CD4-positive, alpha-beta T cell (primary cell): ENCODE measurements at regions not wholly inside any gene's neighbourhood (a gene's known extent, or its start where the extent isn't known, plus 50 kb on each side); places are given as distances from the start of the nearest gene placed in this dataset.

Source experiments
- ATAC-seq: fragments of 200-7000 bp; cut with Tn5 transposase; one replicate; pipeline ENCODE4 v1.10.0; 2022; ENCODE audit warnings: mild to moderate bottlenecking; ENCODE audit not compliant: poor library complexity
- CTCF ChIA-PET: fragments of 350-600 bp; sonication (Branson Sonifier 250); formaldehyde crosslinking; loops from one replicate; lab custom pipeline; 2021; ENCODE audit warnings: antibody characterized with exemption, inconsistent platforms; lab: Charles Lee
- POLR2A ChIA-PET: fragments of 350-600 bp; sonication (Branson Sonifier 250); formaldehyde crosslinking; loops from one replicate; lab custom pipeline; 2021; ENCODE audit warnings: antibody characterized with exemption, inconsistent platforms; lab: Charles Lee
- DNase-seq, 14 experiments: peaks; one replicate each; pipeline ENCODE4 v3.0.0-alpha.2; 2013 to 2020; ENCODE audit warnings: mixed read lengths in 2 of 14
- H3K27ac ChIP-seq, 2 donors: one replicate each; pipeline versions ENCODE4 v1.5.1 to v1.7.0; 2013; ENCODE audit warnings: low read length in 2 of 2, low read depth in 1 of 2, mild to moderate bottlenecking in 1 of 2
- H3K27me3 ChIP-seq, 2 experiments: 1 replicate in 1 of 2; 2 replicates in 1 of 2; pipeline versions ENCODE4 v1.6.1 to v1.7.0; 2013; ENCODE audit warnings: low read length in 2 of 2, control low read depth in 1 of 2, mild to moderate bottlenecking in 1 of 2, moderate library complexity in 1 of 2; ENCODE audit not compliant: insufficient read depth in 2 of 2, control insufficient read depth in 1 of 2
- H3K36me3 ChIP-seq: one replicate; pipeline ENCODE4 v1.6.1; 2013; ENCODE audit warnings: low read length, control low read depth; ENCODE audit not compliant: insufficient read depth
- H3K4me1 ChIP-seq: one replicate; pipeline ENCODE4 v1.6.1; 2013; ENCODE audit warnings: low read length, control low read depth; ENCODE audit not compliant: insufficient read depth
- H3K4me3 ChIP-seq: one replicate; pipeline ENCODE4 v1.5.1; 2013; ENCODE audit warnings: mild to moderate bottlenecking, low read length, moderate library complexity
- H3K9me3 ChIP-seq, 2 experiments: 1 replicate in 1 of 2; 2 replicates in 1 of 2; pipeline versions ENCODE4 v1.6.1 to v1.7.0; 2013; ENCODE audit warnings: low read length in 2 of 2, mild to moderate bottlenecking in 2 of 2, control low read depth in 1 of 2, moderate library complexity in 1 of 2; ENCODE audit not compliant: control insufficient read depth in 1 of 2, insufficient read depth in 1 of 2
- H3K27ac Mint-ChIP-seq: one replicate; pipeline ENCODE4 v1.8.0; 2020; ENCODE audit warnings: mixed read lengths
- H3K27me3 Mint-ChIP-seq: one replicate; pipeline ENCODE4 v1.8.0; 2021; ENCODE audit warnings: mixed read lengths
- H3K36me3 Mint-ChIP-seq: one replicate; pipeline ENCODE4 v1.8.0; 2021; ENCODE audit warnings: low read depth, mixed read lengths
- H3K4me1 Mint-ChIP-seq: one replicate; pipeline ENCODE4 v1.8.0; 2021; ENCODE audit warnings: low read depth, mixed read lengths
- H3K4me3 Mint-ChIP-seq: one replicate; pipeline ENCODE4 v1.8.0; 2020; ENCODE audit warnings: mild to moderate bottlenecking, mixed read lengths
- H3K9me3 Mint-ChIP-seq: one replicate; pipeline ENCODE4 v1.8.0; 2020; ENCODE audit warnings: mixed read lengths
- CTCF ChIP-seq: fragments of 200-600 bp; IDR thresholded peaks from one replicate; pipeline ENCODE4 v1.8.0; 2022; ENCODE audit warnings: antibody characterized with exemption, mild to moderate bottlenecking
- intact Hi-C, 2 experiments: fragments of 100-400 bp; cut with DNase I in 1 of 2; cut with micrococcal nuclease in 1 of 2; formaldehyde crosslinking; loops; one replicate each; pipeline versions ENCODE4 v1.15.1 to v1.9.0; 2023 to 2025; cut with DNase I, micrococcal nuclease

GRCh38 chrX:46257451-46257879, 287.8 kb downstream of the ZNF674 start:
- Histone ChIP-seq H3K36me3 (no peaks in the 10 kb centered on the region), H3K4me3 (no peak overlapping the region), H3K9me3 (no peaks in the 10 kb centered on the region), H3K4me1 (peaks cover 9% of the 10 kb centered on the region), H3K27ac (no peak overlapping the region), H3K27me3 (no peaks in the 10 kb centered on the region)
- ATAC-seq (no peak), DNase-seq (peak in 3 of 14 experiments; percentile 28 to 51 (median 34))
- Mint-ChIP-seq H3K9me3 (no peaks in the 10 kb centered on the region), H3K36me3 (no peaks in the 10 kb centered on the region), H3K27ac (no peak overlapping the region), H3K27me3 (no peaks in the 10 kb centered on the region), H3K4me1 (no peaks in the 10 kb centered on the region), H3K4me3 (no peak overlapping the region)
- ChIA-PET POLR2A (no interaction called here), CTCF (no interaction called here)
- TF ChIP-seq CTCF, result no peak
- intact Hi-C loops, result no loop called here

DNA sequence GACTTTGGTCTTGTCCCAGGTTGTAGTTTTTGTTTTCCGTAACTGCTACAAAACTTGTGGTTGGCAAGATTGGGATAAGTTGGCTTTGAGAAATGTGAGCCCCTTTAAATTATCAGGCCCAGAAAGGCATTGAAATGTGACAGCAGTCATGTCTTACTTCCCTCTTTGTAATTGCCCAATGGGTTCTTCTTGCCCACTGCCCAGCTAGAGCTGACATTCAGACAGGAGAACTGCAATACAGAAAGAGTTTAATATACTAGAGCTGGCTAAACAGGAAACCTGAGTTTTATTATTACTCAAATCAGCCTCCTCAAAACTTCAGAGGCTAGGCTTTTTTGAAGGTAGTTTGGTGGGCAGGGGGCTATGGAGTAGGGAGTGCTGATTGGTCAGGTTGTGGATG, 288.3 kb downstream of the ZNF674 start:
- H3K27me3 ChIP-seq, result no peaks in the 10 kb centered on the region
- peaks cover 9% of the 10 kb centered on the region for H3K4me1 ChIP-seq
- no peak for ATAC-seq
- H3K27ac ChIP-seq, result no peak overlapping the region
- H3K27me3 Mint-ChIP-seq, result no peaks in the 10 kb centered on the region
- H3K36me3 Mint-ChIP-seq, result no peaks in the 10 kb centered on the region
- ChIA-PET CTCF (no interaction called here), POLR2A (no interaction called here)
- intact Hi-C loops, result no loop called here
- H3K9me3 Mint-ChIP-seq, result no peaks in the 10 kb centered on the region
- no peaks in the 10 kb centered on the region for H3K36me3 ChIP-seq
- H3K4me3 ChIP-seq, result no peak overlapping the region
- no peak overlapping the region for H3K27ac Mint-ChIP-seq
- no peaks in the 10 kb centered on the region for H3K4me1 Mint-ChIP-seq
- H3K9me3 ChIP-seq, result no peaks in the 10 kb centered on the region
- no peak for TF ChIP-seq CTCF
- no peak overlapping the region for H3K4me3 Mint-ChIP-seq
- DNase-seq, result no peak

- Mint-ChIP-seq H3K9me3 (no peaks in the 10 kb centered on the region), H3K27me3 (no peaks in the 10 kb centered on the region), H3K4me1 (no peaks in the 10 kb centered on the region), H3K4me3 (no peak overlapping the region), H3K27ac (no peak overlapping the region), H3K36me3 (no peaks in the 10 kb centered on the region)
- no peak for TF ChIP-seq CTCF
- Histone ChIP-seq H3K4me3 (no peak overlapping the region), H3K27ac (no peak overlapping the region), H3K9me3 (no peaks in the 10 kb centered on the region), H3K27me3 (no peaks in the 10 kb centered on the region), H3K36me3 (no peaks in the 10 kb centered on the region), H3K4me1 (peaks cover 9% of the 10 kb centered on the region)
- no peak for DNase-seq
- intact Hi-C loops, result no loop called here
- no peak for ATAC-seq
- ChIA-PET POLR2A (no interaction called here), CTCF (no interaction called here)
These were observed 290.2 kb downstream of the ZNF674 start for GRCh38 chrX:46255046-46255445.
